Gastrocnemius medialis (tissue), 4 donors: ENCODE measurements at regions not wholly inside any gene's neighbourhood (a gene's known extent, or its start where the extent isn't known, plus 50 kb on each side); places are given as distances from the start of the nearest gene placed in this dataset.

Source experiments
- ATAC-seq, 2 donors: fragments of 150-250 bp; one replicate each; pipeline ENCODE4 v1.9.1; 2016
- DNase-seq, 2 donors: peaks; one replicate each; pipeline ENCODE4 v3.0.0-alpha.2; 2019
- H3K27ac ChIP-seq, 4 donors: fragments of 200-600 bp; sonication (generic); 1 replicate in 1 of 4; 2 replicates in 3 of 4; pipeline ENCODE4 v1.5.1; 2016 to 2018; ENCODE audit warnings: mild to moderate bottlenecking in 2 of 4, moderate library complexity in 1 of 4
- H3K27me3 ChIP-seq, 3 donors: fragments of 200-600 bp; sonication (generic) in 2 of 3; 1 replicate in 1 of 3; 2 replicates in 2 of 3; pipeline versions ENCODE4 v1.5.1 to v1.6.0; 2016 to 2019; ENCODE audit warnings: mild to moderate bottlenecking in 1 of 3, moderate library complexity in 1 of 3
- H3K36me3 ChIP-seq, 2 donors: fragments of 200-600 bp; sonication (generic) in 1 of 2; one replicate each; pipeline ENCODE4 v1.5.1; 2017 to 2018
- H3K4me1 ChIP-seq, 2 donors: fragments of 200-600 bp; sonication (generic) in 1 of 2; one replicate each; pipeline ENCODE4 v1.5.1; 2016 to 2017; ENCODE audit warnings: mild to moderate bottlenecking in 2 of 2
- H3K4me3 ChIP-seq, 4 donors: fragments of 200-600 bp; sonication (generic) in 3 of 4; 1 replicate in 1 of 4; 2 replicates in 3 of 4; pipeline ENCODE4 v1.5.1; 2016 to 2019; ENCODE audit warnings: mild to moderate bottlenecking in 2 of 4
- H3K9me3 ChIP-seq, 3 donors: fragments of 200-600 bp; sonication (generic) in 2 of 3; 1 replicate in 1 of 3; 2 replicates in 2 of 3; pipeline ENCODE4 v1.5.1; 2016 to 2019
- CTCF ChIP-seq, 5 experiments: fragments of 450-650 bp in 3 of 5; fragments of 200-600 bp in 2 of 5; sonication (generic) in 2 of 5; IDR thresholded peaks in 4 of 5; conservative IDR thresholded peaks in 1 of 5; 1 replicate in 4 of 5; 2 replicates in 1 of 5; pipeline ENCODE4 v1.5.1; 2016 to 2019; ENCODE audit warnings: antibody characterized with exemption in 5 of 5, mild to moderate bottlenecking in 3 of 5, moderate library complexity in 3 of 5
- POLR2A ChIP-seq, 2 donors: fragments of 450-650 bp; IDR thresholded peaks; one replicate each; pipeline ENCODE4 v1.6.1; 2017; ENCODE audit warnings: antibody characterized with exemption in 2 of 2, mild to moderate bottlenecking in 2 of 2, moderate library complexity in 2 of 2
- in situ Hi-C, 4 donors: fragments of 200-750 bp; cut with MboI; loops; one replicate each; pipeline versions ENCODE4 v1.15.0 to v1.8.0; 2017; ENCODE audit warnings: low sequenced_read_pairs in 4 of 4
- intact Hi-C: fragments of 100-400 bp; cut with DNase I; formaldehyde crosslinking; loops from one replicate; pipeline ENCODE4 v1.15.1; 2023; ENCODE audit warnings: low total_unique reads

- Histone ChIP-seq H3K27me3 (no peaks in the 10 kb centered on the region), H3K4me3 (no peak overlapping the region), H3K9me3 (no peaks in the 10 kb centered on the region), H3K4me1 (peaks cover 0 to 6% of the 10 kb centered on the region in 2 donors), H3K27ac (no peak overlapping the region), H3K36me3 (no peaks in the 10 kb centered on the region)
- ATAC-seq (no peak), DNase-seq (no peak)
- intact Hi-C loops (no loop called here), in situ Hi-C loops (no loop called here)
- TF ChIP-seq POLR2A (IDR thresholded peaks at IDR 0.05) (no peak), CTCF (IDR thresholded peaks at IDR 0.05 in 4 of 5, conservative IDR thresholded peaks at IDR 0.05 in 1 of 5) (no peak)
Measured at GRCh38 chr9:13960011-13960765, 353.8 kb downstream of the NFIB start.

GRCh38 chr9:13958672-13959071 lies 355.3 kb downstream of the NFIB start:
- TF ChIP-seq CTCF (IDR thresholded peaks at IDR 0.05 in 4 of 5, conservative IDR thresholded peaks at IDR 0.05 in 1 of 5) (no peak), POLR2A (IDR thresholded peaks at IDR 0.05) (no peak)
- H3K9me3 ChIP-seq = no peaks in the 10 kb centered on the region
- in situ Hi-C loops = no loop called here

GRCh38 chr9:13957089-13957488 lies 356.9 kb downstream of the NFIB start:
- DNase-seq (no peak), ATAC-seq (no peak)
- peaks cover 0 to 3% of the 10 kb centered on the region in 2 donors for H3K4me1 ChIP-seq
- TF ChIP-seq CTCF (IDR thresholded peaks at IDR 0.05 in 4 of 5, conservative IDR thresholded peaks at IDR 0.05 in 1 of 5) (no peak), POLR2A (IDR thresholded peaks at IDR 0.05) (no peak)
- intact Hi-C loops = no loop called here
- no peaks in the 10 kb centered on the region for H3K27me3 ChIP-seq
- H3K27ac ChIP-seq = no peak overlapping the region
- no peak overlapping the region for H3K4me3 ChIP-seq
- no peaks in the 10 kb centered on the region for H3K36me3 ChIP-seq
- in situ Hi-C loops = no loop called here
- H3K9me3 ChIP-seq = no peaks in the 10 kb centered on the region

More at GRCh38 chr9:13958672-13959071, 355.3 kb downstream of the NFIB start:
- no peaks in the 10 kb centered on the region for H3K27me3 ChIP-seq
- DNase-seq (no peak), ATAC-seq (no peak)
- no peak overlapping the region for H3K4me3 ChIP-seq
- intact Hi-C loops = no loop called here
- peaks cover 0 to 6% of the 10 kb centered on the region in 2 donors for H3K4me1 ChIP-seq
- H3K27ac ChIP-seq = no peak overlapping the region
- H3K36me3 ChIP-seq = no peaks in the 10 kb centered on the region

- DNase-seq (no peak), ATAC-seq (no peak)
- in situ Hi-C loops = no loop called here
- no peak overlapping the region for H3K4me3 ChIP-seq
- H3K4me1 ChIP-seq = no peaks in the 10 kb centered on the region
- TF ChIP-seq POLR2A (IDR thresholded peaks at IDR 0.05) (no peak), CTCF (IDR thresholded peaks at IDR 0.05 in 4 of 5, conservative IDR thresholded peaks at IDR 0.05 in 1 of 5) (no peak)
- H3K36me3 ChIP-seq = no peaks in the 10 kb centered on the region
- intact Hi-C loops = no loop called here
- H3K9me3 ChIP-seq = no peaks in the 10 kb centered on the region
- no peaks in the 10 kb centered on the region for H3K27me3 ChIP-seq
- H3K27ac ChIP-seq = no peak overlapping the region
Measured at GRCh38 chr9:13956107-13956506, 357.8 kb downstream of the NFIB start.

GRCh38 chr9:13952906-13953305 lies 361.0 kb downstream of the NFIB start:
- intact Hi-C loops (no loop called here), in situ Hi-C loops (no loop called here)
- Histone ChIP-seq H3K9me3 (no peaks in the 10 kb centered on the region), H3K4me3 (no peak overlapping the region), H3K27ac (no peak overlapping the region), H3K27me3 (no peaks in the 10 kb centered on the region), H3K36me3 (no peaks in the 10 kb centered on the region), H3K4me1 (peaks cover 0 to 2% of the 10 kb centered on the region in 2 donors)
- no peak for TF ChIP-seq CTCF (IDR thresholded peaks at IDR 0.05 in 4 of 5, conservative IDR thresholded peaks at IDR 0.05 in 1 of 5)
- no peak for TF ChIP-seq POLR2A (IDR thresholded peaks at IDR 0.05)
- ATAC-seq (no peak), DNase-seq (no peak)
